Epithelial cell of proximal tubule (primary cell): ENCODE measurements at regions not wholly inside any gene's neighbourhood (a gene's known extent, or its start where the extent isn't known, plus 50 kb on each side); places are given as distances from the start of the nearest gene placed in this dataset.

Source experiments
- DNase-seq: peaks from one replicate; pipeline ENCODE4 v3.0.0-alpha.2; 2011; ENCODE audit warnings: low read depth
- H3K4me3 ChIP-seq: 2 replicates; pipeline ENCODE4 v1.5.1; 2011; ENCODE audit warnings: low read depth, mild to moderate bottlenecking, low read length
- CTCF ChIP-seq: conservative IDR thresholded peaks from 2 replicates; pipeline ENCODE4 v1.5.1; 2012; ENCODE audit warnings: low read depth, mild to moderate bottlenecking, low read length

- TF ChIP-seq CTCF: no peak
- no peak for DNase-seq
- H3K4me3 ChIP-seq: no peak overlapping the region
These were observed 357.0 kb upstream of the FSIP2 start for GRCh38 chr2:185381631-185382030.

- no peak for TF ChIP-seq CTCF
- no peak overlapping the region for H3K4me3 ChIP-seq
- peak; percentile 63 for DNase-seq
These were observed 353.6 kb upstream of the FSIP2 start for GRCh38 chr2:185384822-185385560.

- TF ChIP-seq CTCF: no peak
- no peak overlapping the region for H3K4me3 ChIP-seq
- no peak for DNase-seq
These were observed 350.4 kb upstream of the FSIP2 start for GRCh38 chr2:185388226-185388625.

GRCh38 chr2:185391543-185391942 lies 347.1 kb upstream of the FSIP2 start:
- no peak for DNase-seq
- no peak overlapping the region for H3K4me3 ChIP-seq
- TF ChIP-seq CTCF: no peak

GRCh38 chr2:185393091-185393490 lies 345.5 kb upstream of the FSIP2 start:
- TF ChIP-seq CTCF: no peak
- H3K4me3 ChIP-seq: no peak overlapping the region
- DNase-seq: no peak

GRCh38 chr2:185402474-185402873 lies 336.1 kb upstream of the FSIP2 start:
- no peak for DNase-seq
- no peak for TF ChIP-seq CTCF
- no peak overlapping the region for H3K4me3 ChIP-seq

GRCh38 chr2:185404578-185404977 lies 334.0 kb upstream of the FSIP2 start:
- no peak overlapping the region for H3K4me3 ChIP-seq
- no peak for TF ChIP-seq CTCF
- DNase-seq: no peak
